Stimulated activated CD8-positive, alpha-beta memory T cell treated with anti-CD3 and anti-CD28 coated beads, Interleukin-2, amount 100 ng/mL, for 48 hours (primary cell): ENCODE measurements at regions not wholly inside any gene's neighbourhood (a gene's known extent, or its start where the extent isn't known, plus 50 kb on each side); places are given as distances from the start of the nearest gene placed in this dataset.

Experiments
- DNase-seq, 2 donors: peaks; one replicate each; pipeline ENCODE4 v3.0.0-alpha.2; 2020; ENCODE audit warnings: low read depth in 2 of 2

DNA sequence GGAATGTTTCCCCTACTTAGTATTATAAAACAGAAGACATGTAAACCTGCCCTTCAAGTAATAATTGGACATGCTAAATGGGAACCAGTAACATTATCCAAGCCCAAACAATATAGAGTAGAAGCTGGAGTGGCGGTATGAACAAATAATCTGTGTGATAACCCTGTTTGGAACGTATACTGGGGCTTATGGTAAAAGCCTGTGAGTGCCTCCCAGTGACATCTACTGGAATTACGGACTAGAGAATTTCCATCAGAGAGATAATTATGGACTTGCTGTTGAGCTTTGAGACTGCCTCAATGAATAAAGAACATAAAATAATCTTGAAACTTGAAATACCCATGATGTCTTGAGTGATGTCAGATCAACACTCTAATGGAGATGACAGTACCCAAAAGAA lies 406.3 kb upstream of the GRIA3 start:
- DNase-seq = no peak

DNA sequence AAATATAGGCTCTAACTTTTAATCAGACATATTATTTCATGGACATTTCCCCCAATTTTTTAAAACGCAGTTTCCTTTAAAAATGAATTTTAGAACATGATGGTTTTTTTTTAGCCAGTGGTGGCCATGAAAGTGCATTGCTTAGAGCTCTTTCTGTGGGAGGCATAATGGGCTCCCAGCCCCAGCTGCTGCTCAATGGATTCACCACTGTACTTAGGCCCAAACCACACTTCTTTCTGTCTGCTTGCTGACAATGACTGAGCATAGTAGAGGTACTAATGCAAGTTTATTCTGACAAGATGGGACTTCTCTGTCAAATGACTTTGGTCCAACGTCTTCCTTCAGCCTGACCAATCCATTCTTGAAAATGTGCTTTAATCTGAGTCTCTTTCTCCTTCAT lies 400.2 kb upstream of the GRIA3 start:
- DNase-seq = no peak

DNA sequence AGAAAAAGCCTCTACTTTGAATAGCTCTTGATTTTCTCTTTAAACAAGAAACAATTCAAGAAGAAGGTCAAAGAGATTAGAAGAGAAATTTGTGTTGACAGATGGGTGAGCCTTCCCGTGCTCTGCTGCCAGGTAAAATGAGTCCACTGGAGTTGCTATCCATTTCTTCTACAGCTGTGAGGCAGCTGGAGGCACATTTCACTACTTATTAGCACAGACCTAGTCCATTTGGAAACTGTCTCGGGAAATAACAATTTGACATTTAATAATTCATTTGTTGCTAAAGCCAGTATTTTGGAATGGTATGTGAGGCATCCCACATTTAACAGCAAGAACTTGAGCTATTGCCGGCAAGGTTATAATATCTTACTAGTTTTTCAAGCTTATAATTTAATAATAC lies 396.8 kb upstream of the GRIA3 start:
- no peak for DNase-seq

DNA sequence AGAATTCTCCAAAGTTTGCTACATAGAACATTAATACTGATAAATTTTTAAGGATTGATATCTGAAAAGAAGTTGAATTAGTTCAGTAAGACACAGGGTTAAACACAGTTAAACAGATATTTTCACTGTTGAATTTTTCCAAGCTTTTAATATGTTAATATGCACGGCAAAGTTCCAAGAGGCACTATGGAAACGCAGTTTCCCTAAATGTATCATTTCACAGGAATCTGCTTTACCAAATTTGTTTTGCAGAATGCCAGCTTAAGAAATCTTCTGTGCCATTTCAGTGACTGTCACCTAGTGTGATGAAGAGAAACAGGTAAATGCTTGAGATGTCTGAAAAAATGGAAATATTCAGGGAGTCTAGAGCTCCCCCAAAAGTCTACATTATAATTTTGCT lies 395.9 kb upstream of the GRIA3 start:
- no peak for DNase-seq

DNA sequence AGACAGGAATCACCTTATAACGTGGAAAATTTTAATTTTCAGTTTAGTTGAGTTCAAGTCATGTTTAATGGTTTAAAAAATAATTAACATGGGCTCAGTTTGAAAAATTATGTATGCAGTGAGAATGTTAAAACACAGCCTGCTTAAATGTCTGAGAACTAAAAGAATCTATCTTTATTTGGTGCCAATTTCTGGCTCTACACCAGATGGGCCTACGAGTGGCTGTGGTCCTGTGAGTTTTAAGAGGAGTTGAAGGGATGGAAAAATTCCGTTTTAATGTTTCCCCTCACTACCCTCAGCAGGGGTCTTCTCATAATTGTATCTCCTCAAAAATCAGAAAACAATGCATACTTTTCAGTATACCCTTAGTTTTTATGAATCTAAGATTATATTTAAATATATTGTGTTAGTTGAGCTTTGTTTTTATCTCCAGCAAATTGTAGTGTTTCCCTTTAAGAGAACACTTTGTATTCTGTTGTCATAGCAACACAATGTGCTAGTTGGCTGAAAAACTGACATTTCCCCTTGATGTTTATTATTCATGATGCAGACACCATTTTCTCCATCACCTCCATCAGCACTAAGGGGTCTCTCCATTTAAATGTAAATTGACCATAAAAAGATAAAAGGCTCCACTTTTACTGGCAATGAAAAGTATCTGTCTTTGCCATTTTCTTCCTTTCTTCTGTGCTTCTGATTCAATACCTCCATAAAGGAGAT lies 393.5 kb upstream of the GRIA3 start:
- no peak for DNase-seq

DNA sequence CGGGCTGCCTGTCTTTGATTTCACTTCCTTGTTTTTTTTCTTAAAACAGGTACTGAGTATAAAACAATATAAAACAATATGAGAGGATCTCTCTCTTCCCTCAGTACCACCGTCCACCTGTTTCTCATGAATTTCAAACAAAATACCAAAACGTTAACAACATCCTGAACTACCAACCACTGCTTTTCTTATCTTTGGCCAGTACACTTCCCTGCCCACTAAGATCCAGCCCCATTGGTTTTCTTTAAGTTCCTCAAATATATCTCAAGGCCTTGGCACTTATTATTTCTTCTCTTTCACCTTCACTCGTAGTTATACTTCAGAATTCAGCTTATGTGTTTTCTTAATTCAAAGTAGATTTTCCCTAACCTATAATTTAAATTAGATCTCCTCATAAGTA lies 370.2 kb upstream of the GRIA3 start:
- DNase-seq = no peak

DNA sequence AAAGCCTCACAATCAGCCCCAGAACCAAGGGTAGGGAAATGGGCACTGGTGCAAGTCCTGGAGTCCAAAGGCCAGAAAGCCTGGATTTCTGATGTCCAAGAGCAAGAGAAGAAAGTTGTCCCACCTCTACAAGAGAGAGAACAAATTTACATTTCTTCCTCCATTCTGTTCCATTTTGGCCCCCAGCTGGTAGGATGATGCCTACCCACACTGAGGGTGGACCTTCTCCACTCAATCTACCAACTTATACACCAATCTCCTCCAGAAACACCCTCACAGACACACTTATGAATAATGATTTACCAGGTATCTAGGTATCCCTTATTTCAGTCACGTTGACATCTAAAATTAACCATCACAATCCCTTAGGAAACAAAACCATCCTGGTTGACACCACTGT lies 367.8 kb upstream of the GRIA3 start:
- no peak for DNase-seq

DNA sequence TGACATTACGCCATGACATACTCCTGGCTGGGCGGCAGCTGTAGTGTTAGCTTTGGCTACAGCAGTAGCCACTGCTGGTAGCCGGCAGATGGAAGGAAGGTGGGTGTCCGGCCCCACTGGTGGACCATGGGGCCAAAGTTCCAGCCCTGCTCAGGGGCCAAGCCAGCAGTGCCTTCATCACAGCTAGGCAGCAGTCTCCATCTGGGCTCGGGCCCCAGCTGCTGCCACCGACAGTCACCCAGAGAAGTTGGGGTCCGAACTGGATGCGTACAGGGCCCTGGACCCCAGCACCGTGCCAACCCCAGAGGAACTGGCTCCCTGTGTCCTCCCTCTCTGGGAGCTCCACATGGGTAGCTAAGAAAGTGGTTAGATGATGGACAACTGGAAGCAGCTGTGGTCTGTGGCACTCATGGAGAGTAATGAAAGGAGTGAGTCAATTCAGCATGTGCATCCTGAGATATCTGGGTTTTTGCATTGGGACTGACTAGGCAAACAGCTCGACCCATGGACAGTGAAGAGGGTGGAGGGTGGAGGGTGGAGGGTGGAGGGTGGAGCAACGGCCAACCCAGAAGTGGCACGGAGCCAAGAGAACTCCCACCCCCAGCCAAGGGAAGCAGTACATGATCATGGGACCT lies 366.6 kb upstream of the GRIA3 start:
- no peak for DNase-seq

DNA sequence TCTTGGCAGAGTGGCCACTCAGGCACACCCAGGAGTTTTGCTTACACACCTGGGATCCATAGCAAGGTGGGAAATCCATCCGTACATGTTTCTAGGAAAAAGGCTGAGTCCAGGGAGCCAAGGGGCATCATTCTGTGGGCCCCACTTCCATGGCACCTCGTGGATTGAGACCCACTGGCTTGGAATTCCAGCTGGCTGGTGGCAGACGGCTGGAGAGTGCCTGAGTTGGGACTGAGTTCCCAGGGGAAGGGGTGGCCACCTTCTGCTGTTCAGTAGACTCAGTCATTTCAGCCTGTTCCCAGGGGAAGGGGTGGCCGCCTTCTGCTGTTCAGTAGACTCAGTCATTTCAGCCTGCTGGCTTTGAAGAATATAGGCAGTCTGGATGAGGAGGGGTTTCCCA lies 366.0 kb upstream of the GRIA3 start:
- no peak for DNase-seq

DNA sequence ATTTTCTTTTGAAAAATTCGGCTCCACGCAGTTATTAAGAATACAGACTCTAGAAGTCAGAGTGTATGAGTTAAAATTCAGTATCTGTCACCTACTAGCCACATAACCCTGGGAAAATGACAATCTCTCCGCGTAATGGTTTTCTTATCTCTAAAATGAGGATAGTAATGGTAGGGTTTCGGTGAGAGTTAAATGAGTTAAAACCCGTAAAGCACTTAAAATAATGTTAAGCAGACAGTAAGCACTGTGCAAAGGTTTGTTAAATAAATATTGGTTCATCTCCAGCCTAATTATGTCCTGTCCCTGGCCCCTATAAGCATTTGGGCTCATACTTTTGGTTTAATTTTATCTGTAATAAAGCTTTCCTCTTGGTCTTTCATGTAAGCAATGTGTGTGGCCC lies 350.8 kb upstream of the GRIA3 start:
- no peak for DNase-seq

DNA sequence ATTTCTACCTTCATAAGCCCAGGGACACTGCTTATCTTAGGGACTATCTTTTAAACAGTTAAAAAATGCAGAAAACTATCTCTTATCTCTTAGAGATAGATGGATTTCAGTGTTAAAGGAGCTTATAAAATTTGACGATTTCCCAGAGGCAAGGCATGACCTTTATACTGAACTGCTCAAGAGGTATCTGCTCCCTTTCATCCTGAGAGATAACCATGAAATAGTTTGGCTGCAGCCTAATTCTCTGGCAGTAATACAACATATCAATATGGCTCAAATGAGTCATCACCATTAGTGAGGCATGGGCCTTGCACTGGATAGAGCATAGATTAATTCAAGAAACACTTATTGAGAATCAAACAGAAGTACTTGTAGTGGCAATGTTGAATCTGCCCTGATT lies 348.2 kb upstream of the GRIA3 start:
- DNase-seq = no peak

DNA sequence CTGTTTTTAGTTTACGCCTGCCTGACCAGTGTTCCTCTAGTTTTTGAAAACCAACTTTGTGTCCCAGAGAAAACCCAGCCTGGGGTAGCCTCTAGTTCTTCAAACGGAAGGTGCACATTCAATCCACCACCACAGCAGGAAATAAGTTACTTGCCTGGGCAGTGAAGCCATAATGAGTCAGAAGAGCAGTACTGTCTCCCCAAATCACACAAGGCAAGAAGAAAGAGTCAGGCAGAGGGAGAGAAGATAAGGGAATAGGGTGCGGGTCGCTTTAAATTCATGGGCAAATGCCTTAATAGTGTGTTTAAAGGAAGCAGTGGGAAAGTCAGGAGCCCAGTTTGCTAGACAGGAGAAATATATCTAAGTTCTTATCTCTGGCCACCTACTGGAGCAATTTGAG lies 333.8 kb upstream of the GRIA3 start:
- no peak for DNase-seq

DNA sequence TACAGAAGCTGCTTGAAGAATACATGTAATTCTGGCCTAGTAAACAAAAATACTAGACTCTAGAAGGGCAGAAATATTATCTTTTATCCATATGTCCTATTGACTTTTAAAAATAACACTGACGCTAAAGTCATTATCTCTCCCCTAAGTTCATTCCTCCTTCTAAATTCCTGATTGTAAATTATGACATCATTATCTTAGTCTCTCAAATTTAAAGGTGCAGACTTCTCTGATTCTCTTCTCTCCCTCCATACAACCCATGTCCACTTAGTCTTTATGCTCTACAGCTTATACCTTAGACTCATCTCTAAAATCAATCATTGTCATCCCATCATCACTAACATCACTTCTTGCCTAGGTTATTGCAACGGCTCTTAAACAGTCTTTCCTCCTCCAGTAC lies 327.9 kb upstream of the GRIA3 start:
- no peak for DNase-seq

DNA sequence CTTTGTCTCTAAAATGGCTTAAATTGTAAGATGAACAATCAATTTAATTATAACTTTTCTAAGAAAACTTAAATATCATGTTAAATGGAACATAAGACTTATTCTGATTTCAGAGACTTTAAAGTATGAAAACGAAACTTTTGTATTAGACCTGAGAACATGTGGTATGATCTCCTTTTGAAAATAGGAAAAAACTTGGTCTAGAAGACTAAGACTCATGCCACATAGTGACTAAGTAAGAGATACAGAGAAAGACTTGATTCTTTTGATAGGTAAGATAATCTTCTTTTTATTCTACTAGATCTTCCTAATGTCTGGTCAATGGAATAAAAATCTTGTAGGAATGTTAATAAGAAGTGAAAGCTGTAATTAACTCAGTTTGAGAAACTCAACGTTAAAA lies 326.3 kb upstream of the GRIA3 start:
- DNase-seq = no peak

DNA sequence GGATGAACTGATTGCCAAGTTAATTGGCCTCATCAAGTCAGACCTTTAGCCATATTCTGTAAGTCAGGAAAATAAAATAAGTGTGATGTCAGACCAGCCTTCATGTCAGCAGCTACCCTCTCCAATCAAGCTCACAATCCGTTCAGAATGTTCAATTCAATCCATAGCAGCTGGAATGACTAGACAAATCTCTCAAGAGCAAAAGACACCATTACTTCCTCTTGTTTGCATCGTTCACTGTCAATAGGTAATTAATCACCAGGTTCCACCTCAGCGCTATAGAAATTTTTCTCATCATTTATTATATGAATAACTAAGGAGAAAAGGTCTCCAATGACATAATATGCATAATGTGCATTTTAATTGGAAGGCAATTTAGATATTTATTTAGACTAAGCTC lies 321.0 kb upstream of the GRIA3 start:
- no peak for DNase-seq

DNA sequence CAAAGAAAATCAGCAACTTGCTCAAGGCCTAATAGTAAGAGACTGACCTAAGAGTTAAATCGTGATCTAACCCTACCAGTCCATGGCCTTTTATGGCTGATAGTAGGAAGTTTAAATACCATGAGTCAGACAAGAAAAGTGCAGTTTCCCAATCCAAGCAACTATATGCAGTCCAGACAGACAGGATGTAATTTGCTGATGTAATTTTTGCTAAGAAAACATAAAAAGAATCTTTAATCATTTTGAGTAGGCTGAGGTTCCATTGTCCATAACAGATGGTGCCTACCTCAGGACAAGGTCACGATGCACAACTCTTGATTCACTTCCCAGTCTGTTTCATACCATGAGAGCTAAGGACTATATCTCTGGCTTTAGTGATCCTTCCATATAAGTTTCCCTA lies 317.5 kb upstream of the GRIA3 start:
- DNase-seq = no peak

DNA sequence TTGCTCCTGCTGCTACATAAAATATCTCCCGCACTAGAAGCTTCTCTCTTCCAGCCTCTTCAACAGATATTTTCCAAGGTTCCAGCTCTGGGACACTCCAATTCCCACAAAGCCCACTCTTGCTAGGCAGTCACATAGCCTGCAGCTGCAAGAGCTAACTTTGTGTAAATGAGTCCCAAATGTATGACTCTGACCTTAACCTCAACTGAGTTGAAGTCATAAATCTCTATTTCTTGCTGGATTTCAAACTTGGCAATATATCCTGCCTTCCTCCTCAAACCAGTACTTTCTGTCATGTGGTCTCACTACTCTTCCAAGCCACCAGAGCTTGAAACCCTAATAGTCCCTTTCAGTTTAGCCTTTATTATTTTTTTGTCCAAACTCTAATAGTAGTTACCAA lies 315.4 kb upstream of the GRIA3 start:
- DNase-seq = no peak

DNA sequence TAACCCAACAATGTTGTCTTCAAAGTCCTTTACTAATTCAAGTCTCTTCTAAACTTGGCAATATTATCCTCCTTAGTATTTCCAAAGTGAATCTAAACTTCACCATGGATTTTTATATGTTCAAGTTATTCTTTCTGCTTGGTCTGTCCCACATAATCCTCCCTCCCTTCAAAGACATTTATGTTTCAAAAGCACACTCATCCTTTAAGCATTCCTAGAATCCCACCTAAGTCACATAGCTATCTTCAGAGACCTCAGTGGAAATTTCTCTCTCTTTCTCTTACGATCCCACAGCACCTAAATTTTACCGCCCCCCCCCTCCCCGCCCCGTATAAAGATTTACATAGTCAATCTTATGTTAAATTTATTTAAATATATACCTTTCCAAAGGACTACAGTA lies 314.9 kb upstream of the GRIA3 start:
- no peak for DNase-seq

DNA sequence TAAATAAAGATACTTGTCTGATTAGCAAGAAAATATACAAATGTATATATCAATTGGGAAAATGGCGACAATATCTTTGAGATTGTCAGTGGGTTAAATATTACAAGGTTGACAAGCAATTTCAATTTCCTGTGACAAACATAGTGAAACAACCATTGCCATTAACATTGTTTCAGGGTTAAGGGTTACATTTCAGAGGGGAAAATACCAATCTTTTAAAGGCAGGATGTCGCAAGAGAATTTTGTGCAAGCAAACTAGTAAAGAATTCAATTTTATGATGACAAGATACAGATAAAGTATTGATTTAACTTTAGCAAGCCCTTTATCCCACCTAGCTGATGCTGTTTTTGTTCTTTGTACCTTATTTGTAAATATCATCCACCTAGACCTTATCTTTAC lies 305.8 kb upstream of the GRIA3 start:
- DNase-seq = no peak

DNA sequence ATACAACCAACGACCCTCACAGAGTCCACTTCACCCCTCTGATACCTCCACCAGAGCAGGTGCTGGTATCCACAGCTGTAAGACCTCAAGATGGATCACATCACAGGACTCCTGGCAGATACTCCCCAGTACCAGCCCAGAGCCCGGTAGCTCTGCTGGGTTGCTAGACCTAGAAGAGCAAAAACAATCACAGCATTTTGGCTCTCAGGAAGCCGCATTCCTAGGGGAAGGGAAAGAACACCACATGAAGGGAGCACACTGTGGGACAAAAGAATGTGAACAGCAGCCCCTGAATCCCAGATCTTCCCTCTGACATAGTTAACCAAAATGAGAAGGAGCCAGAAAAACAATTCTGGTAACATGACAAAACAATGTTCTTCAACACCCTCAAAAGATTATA lies 303.1 kb upstream of the GRIA3 start:
- no peak for DNase-seq

DNA sequence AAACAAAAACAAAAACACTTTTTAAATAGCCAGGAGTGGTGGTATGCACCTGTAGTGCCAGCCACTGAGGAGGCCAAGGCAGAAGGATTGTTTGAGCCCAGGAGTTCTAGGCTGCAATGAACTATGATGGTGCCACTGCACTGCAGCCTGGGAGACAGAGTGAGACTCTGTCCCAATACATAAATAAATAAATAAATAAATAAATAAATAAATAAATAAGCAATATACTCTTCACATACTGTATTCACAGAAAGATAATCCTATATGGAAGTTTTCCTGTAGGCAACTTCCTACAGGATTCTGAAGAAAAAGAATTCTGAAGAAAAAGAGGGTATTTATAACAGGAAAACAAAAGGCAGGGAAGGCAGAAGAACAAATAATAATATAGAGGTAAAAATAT lies 293.3 kb upstream of the GRIA3 start:
- DNase-seq = no peak

DNA sequence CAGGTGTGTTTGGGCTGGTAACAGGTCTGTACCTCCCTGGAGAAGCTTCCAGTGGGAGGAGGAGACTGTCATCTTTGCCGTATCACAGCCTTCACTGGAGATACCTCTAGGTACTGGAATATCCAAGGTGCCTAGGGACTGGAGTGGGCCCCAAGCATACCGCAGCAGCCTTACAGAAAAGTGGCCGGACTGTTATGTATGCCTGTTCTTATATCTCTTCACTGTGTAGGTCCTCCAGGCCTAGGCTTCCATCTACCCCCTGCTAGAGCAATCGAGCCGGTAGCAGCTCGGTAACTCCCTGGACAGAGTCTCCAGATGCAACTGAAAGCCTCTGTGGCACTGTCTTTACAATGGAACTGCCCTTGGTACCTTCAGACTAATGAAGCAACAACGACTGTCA lies 277.4 kb upstream of the GRIA3 start:
- DNase-seq = no peak

DNA sequence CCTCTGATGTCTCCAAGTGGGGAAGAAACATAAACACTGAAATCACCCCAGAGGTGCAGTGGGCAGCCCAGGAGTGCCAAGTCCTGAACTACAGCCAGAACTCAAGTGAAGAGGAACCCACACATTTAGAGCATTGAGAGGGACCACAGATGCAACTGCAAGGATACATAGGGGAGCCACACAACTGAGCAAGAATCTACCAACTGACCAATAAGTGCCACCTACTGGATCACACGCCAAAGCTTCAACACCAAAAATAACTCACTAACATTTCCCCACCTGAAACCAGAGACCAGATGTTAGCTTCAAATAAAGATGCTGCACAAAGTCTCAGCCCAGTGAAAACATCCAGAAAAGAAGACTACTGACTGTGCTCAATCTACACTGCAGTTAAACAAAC lies 276.7 kb upstream of the GRIA3 start:
- no peak for DNase-seq

DNA sequence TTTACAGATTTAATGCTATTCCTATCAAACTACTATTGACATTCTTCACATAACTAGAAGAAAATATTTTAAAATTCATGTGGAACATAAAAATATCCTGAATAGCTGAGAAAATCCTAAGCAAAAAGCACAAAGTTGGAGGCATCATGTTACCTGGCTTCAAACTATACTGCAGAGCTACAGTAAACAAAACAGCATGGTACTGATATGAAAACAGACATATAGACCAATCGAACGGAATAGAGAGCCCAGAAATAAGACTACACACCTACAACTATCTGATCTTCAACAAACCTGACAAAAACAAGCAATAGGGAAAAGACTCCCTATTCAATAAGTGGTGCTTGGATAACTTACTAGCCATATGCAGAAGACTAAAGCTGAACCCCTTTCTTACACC lies 273.4 kb upstream of the GRIA3 start:
- no peak for DNase-seq
